RPMI8226 (cell line): ENCODE measurements at regions not wholly inside any gene's neighbourhood (a gene's known extent, or its start where the extent isn't known, plus 50 kb on each side); places are given as distances from the start of the nearest gene placed in this dataset.

Source experiments
- DNase-seq: peaks from one replicate; pipeline ENCODE4 v3.0.0-alpha.2; 2015

DNA sequence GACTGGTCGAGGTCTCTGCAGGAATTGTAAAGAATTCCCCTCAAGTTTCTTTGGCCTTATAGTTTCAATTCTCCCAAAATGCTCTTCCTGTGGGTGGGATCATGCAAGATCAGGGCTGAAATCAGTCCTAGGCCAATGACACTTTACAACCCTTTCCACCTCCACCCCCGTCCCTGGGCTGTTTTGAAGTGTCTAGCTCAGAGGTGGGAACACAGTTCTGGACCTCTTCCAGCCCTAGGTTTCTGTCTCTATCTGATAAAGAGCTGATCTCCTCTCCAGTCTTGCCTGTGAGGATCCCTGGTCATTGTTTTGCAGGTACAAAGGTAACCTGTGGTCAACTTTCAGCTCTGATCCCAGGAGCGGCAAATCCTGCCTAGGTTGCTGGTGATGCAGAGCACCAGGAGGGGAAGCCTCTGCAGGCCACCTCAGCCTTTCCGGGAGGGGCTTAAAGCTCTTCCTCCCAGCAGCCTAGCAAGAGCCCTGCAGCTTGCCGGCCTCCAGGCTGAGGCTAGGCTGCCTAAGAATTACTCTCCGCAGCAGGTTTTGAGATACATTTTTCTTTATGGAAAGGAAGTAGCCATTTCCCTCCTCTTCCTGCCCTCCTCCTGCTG, 69.8 kb upstream of the WIPF1 start:
- no peak for DNase-seq

DNA sequence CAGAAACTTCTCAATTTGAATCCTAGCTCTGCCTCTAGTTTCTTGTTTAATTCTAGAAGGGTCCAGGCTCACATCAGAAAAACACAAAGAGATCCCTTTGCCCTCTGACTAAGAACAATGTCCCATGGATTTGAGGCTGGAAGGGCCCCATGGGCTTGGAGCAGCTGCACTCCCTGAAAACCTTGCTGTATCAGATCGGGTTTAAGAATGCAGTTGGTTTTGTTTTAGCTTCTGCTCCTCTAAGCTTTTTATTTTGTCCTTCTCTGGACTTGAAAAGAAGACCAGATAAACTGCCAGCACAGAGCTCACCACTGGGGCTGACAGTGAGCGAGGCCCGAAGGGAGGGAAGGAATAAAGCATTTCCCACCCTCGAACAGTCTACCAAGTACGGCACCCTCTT, 69.2 kb upstream of the WIPF1 start:
- no peak for DNase-seq

GRCh38 chr2:174666312-174666711, 68.7 kb upstream of the WIPF1 start:
- no peak for DNase-seq

GRCh38 chr2:174664084-174664759, 66.6 kb upstream of the WIPF1 start:
- no peak for DNase-seq

GRCh38 chr2:174663550-174663949, 65.9 kb upstream of the WIPF1 start:
- no peak for DNase-seq

GRCh38 chr2:174662859-174663258, 65.3 kb upstream of the WIPF1 start:
- DNase-seq: no peak

GRCh38 chr2:174662459-174662858, 64.9 kb upstream of the WIPF1 start:
- DNase-seq: no peak

DNA sequence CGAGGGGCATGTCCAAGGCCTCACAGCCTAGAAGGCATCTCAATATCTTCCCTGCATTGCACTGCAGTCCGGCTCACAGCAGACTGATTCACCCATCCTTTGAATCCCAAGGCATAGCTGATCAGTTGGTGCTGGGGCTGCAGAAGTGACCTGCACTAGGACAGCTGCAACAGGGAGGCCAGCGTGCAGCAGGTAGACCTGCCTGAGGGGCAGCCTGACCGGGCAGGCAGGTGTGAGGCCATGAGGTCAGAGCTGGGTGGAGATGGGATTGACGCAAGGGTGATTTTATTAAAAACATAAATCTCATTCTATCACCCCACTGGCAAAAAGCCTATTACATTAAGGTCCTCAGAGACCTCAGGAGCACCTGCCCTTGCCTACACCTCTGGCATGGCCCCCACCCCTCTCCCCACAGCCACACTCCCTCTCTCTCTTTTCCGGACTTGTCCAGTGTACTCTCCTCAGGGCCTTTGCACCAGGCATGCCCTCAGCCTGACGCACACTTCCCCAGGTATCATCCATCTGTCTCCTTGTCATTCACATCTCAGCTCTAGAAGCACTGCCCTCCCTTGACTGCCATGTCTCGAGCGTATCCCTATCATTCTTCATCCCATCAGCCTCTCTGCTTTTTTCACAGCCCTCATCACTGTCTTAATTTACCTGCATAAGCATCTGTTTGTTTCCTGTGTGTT, 63.5 kb upstream of the WIPF1 start:
- no peak for DNase-seq

DNA sequence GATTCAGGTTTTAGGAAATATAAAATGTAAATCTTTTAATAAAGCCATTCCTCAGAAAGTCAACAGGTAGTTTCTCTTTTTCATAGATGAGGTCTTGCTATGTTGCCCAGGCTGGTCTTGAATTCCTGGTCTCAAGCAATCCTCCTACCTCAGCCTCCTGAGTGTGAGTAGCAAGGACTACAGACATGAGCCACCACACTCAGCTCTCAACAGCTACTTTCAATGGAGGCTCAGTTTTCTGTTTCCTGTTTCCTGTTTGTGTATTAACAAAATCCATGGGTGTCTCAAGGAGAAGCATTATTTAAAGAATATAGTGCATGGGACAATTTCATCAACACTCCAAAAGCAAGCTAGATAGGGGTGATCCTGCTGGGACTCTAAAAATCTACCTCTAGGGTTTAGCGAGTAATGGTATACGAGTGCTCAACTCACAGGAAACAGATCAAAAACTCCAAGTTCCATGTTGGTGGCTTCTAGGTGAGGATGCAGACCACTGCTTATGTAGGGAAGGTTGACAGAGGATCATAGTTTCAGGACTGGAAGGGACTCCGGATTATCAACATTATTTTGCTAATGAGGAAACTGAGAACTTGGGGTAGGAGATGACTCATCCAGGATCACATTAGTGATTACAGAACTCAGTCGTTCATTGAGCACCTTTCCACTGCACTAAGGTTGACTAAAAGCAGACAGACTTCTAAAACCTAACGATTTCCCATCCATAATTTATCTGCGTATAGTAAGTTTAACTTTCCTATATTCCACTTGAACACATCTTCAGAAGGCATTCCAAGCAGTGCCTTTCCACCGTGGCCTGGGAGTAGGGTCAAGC, 61.7 kb upstream of the WIPF1 start:
- no peak for DNase-seq

DNA sequence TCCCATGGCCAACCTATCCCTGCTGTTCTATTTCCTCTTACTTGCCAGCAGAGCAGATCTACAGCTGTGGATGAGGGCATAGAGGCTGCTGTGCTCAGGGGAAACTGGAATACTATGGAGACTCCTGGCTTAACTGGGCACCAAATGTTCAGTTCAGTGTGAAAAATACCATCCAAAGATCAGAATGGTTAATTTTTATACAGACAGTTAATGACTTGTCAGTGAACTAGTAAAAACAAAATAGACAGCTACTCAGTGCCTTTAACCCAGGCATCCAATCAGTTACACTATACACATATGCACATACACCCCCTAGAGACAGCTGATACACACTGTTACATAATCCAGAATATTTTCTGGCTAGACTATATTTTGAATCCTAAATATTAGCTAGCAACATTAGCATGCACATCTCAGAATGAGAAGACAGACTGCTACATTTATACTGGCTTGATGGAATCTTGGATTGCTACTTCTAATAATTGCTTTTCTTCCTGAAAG, 59.1 kb upstream of the WIPF1 start:
- DNase-seq: no peak

DNA sequence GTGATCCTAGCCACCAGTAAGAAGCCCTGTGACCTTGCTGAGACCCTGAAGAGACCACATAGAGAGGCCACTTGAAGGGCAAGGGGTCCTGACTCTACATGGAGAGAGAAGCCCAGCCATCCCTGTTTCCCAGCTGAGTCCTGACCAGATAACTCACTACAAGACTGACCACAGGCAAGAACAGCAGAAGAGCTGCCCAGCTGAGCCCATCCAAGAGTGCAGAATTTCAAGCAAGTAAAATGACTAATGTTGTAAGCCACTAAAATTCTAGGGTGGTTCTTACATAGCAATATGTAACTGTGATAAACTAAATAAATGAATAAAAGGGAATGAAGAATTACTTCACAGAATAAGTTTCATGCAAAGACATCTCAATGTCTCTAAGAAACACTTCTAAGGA, 58.4 kb upstream of the WIPF1 start:
- DNase-seq: no peak

DNA sequence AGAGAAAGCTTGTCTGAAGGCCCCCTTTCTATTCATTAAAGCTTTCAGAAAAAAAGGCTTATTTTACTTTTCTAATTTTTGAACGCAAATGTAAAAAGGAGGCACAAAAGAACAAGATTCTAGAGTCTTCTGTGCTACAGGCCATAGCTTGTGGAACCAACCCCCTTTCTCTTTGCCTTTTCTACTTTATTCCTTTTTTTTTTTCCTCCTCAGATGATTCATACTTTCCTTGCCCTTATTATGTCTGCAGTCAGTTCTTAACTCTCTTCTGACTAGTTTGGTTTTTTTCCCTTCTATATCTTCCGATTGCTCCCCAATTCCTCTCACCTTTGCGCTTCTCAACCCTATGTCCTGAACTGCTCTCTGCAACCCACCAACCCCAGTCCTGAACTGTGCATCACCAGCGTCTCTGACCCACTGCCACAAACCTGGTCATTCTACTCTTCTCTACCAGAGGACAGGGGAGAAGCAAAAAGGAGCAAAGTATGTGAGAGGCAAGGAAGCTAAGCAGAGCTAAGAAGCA, 56.9 kb upstream of the WIPF1 start:
- DNase-seq: no peak

DNA sequence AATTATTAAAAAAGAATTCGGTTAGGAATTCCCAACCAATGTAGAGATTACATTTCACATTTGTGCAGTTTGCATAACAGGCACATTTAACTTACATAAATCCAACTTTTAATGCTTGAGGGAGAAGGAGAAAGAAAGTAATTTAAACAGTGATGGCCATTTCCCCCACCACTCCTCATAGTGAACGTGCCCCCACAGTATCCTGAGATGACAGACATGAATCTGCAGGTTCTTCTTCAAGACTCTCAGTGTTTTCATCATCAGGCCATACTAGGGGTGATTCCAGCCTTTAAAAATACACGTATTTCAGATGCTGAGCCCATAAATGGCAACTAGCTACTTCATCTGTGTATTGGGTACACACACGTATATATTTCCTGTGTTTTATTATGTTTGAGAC, 51.3 kb upstream of the WIPF1 start:
- DNase-seq: no peak
